Activated CD4-positive, alpha-beta memory T cell treated with anti-CD3 and anti-CD28 coated beads, Interleukin-2, amount 10 ng/mL, durations not matched to agents 7 days and 5 days (primary cell): ENCODE measurements at regions not wholly inside any gene's neighbourhood (a gene's known extent, or its start where the extent isn't known, plus 50 kb on each side); places are given as distances from the start of the nearest gene placed in this dataset.
"Not testable (repeated sequence)": the region's sequence is repeated elsewhere in the genome, so short reads cannot be mapped to it uniquely, and the experiment has no call there.

Experiments used
- CTCF ChIA-PET: fragments of 350-600 bp; sonication (Branson Sonifier 250); formaldehyde crosslinking; loops from one replicate; lab custom pipeline; 2021; ENCODE audit warnings: antibody characterized with exemption, inconsistent platforms; lab: Charles Lee
- POLR2A ChIA-PET: fragments of 350-600 bp; sonication (Branson Sonifier 250); formaldehyde crosslinking; loops from one replicate; lab custom pipeline; 2021; ENCODE audit warnings: antibody characterized with exemption; lab: Charles Lee
- DNase-seq: peaks from one replicate; pipeline ENCODE4 v3.0.0-alpha.2; 2020
- H3K27ac Mint-ChIP-seq: one replicate; pipeline ENCODE4 v1.8.0; 2021; ENCODE audit warnings: mild to moderate bottlenecking, mixed read lengths
- H3K27me3 Mint-ChIP-seq: one replicate; pipeline ENCODE4 v1.8.0; 2021; ENCODE audit warnings: mixed read lengths
- H3K36me3 Mint-ChIP-seq: one replicate; pipeline ENCODE4 v1.8.0; 2021; ENCODE audit warnings: low read depth, mixed read lengths
- H3K4me1 Mint-ChIP-seq: one replicate; pipeline ENCODE4 v1.8.0; 2021; ENCODE audit warnings: mixed read lengths
- H3K4me3 Mint-ChIP-seq: one replicate; pipeline ENCODE4 v1.8.0; 2021; ENCODE audit warnings: mild to moderate bottlenecking, mixed read lengths
- H3K9me3 Mint-ChIP-seq: one replicate; pipeline ENCODE4 v1.8.0; 2021; ENCODE audit warnings: mixed read lengths

DNA sequence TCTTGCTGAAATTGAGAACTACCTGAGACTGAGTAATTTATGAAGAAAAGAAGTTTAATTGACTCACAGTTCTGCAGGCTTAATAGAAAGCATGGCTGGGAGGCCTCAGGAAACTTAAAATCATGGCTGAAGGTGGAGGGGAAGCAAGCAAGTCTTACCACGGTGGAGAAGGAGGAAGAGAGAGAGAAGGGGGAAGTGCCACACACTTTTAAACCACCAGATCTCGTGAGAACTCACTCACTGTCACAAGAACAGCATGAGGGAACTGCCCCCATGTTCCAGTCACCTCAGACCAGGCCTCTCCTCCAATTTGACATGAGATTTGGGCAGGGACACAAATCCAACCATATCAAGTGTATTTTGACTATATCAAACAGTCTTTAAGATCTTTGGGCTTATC lies 668.3 kb downstream of the SLCO4C1 start:
- H3K4me3 Mint-ChIP-seq, POLR2A ChIA-PET: not testable (repeated sequence)

DNA sequence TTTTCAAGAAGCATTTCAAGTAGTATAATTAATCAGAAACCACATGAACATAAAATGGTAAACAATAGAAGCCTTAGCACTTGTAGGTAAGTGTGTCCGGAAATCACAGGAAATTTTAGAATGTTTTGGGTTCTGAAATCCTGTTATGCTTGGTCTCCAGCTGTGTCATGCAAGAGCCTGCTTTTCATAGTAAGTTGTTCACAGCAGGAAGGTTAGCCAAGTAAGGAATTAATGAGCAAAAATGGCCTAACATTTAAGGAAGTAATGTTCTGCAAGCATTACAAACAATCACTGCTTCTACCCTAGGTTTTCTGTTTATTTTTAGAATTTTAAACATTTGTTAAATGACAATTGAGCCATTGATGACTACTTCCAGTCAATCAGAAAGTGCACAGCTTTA lies 669.5 kb downstream of the SLCO4C1 start:
- CTCF ChIA-PET, result no interaction called here

More for the DNA sequence above, 668.3 kb downstream of the SLCO4C1 start:
- CTCF ChIA-PET, H3K27me3 Mint-ChIP-seq, H3K4me1 Mint-ChIP-seq, H3K9me3 Mint-ChIP-seq, H3K27ac Mint-ChIP-seq, H3K36me3 Mint-ChIP-seq, DNase-seq: not testable (repeated sequence)

DNA sequence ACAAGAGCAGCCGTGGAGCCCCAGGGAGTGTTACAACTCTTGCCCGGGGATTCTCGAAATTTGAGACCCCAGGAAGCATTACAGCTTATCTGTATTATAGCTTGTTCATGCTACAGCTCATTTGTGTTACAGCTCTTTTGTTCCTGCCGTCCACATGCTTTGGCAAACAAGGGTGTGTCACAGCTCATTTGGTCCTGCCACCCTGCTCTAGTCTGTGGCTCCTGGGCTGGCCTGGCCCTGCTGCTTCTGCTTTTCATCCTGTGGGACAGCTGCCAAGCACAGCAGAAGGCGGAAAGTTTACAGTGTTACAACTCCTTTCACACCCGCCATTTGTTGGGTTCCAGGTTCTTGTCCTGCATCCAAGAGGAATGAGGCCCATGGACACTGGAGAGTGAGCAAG lies 685.0 kb downstream of the SLCO4C1 start:
- H3K9me3 Mint-ChIP-seq, result no peaks in the 10 kb centered on the region
- H3K27ac Mint-ChIP-seq, result no peak overlapping the region
- no peaks in the 10 kb centered on the region for H3K4me1 Mint-ChIP-seq
- H3K36me3 Mint-ChIP-seq, result no peaks in the 10 kb centered on the region
- no peak overlapping the region for H3K4me3 Mint-ChIP-seq
- CTCF ChIA-PET, result no interaction called here
- H3K27me3 Mint-ChIP-seq, result no peaks in the 10 kb centered on the region
- no peak for DNase-seq
- POLR2A ChIA-PET, result no interaction called here

More for the DNA sequence above, 669.5 kb downstream of the SLCO4C1 start:
- no peak overlapping the region for H3K4me3 Mint-ChIP-seq
- POLR2A ChIA-PET, result no interaction called here
- H3K9me3 Mint-ChIP-seq, result no peaks in the 10 kb centered on the region
- no peak for DNase-seq
- no peaks in the 10 kb centered on the region for H3K4me1 Mint-ChIP-seq
- H3K36me3 Mint-ChIP-seq, result no peaks in the 10 kb centered on the region
- no peak overlapping the region for H3K27ac Mint-ChIP-seq
- no peaks in the 10 kb centered on the region for H3K27me3 Mint-ChIP-seq

- H3K36me3 Mint-ChIP-seq, result no peaks in the 10 kb centered on the region
Measured at GRCh38 chr5:101608322-101608721, 687.8 kb downstream of the SLCO4C1 start.

GRCh38 chr5:101605700-101606099 lies 690.4 kb downstream of the SLCO4C1 start:
- Mint-ChIP-seq H3K4me3 (no peak overlapping the region), H3K27me3 (no peaks in the 10 kb centered on the region), H3K4me1 (no peaks in the 10 kb centered on the region), H3K27ac (no peak overlapping the region), H3K9me3 (no peaks in the 10 kb centered on the region), H3K36me3 (no peaks in the 10 kb centered on the region)
- CTCF ChIA-PET, result no interaction called here
- DNase-seq, result no peak
- POLR2A ChIA-PET, result no interaction called here

More at GRCh38 chr5:101608322-101608721, 687.8 kb downstream of the SLCO4C1 start:
- H3K27ac Mint-ChIP-seq, result no peak overlapping the region
- CTCF ChIA-PET, result no interaction called here
- no peak overlapping the region for H3K4me3 Mint-ChIP-seq
- POLR2A ChIA-PET, result no interaction called here
- no peaks in the 10 kb centered on the region for H3K9me3 Mint-ChIP-seq
- H3K27me3 Mint-ChIP-seq, result no peaks in the 10 kb centered on the region
- H3K4me1 Mint-ChIP-seq, result no peaks in the 10 kb centered on the region
- no peak for DNase-seq

DNA sequence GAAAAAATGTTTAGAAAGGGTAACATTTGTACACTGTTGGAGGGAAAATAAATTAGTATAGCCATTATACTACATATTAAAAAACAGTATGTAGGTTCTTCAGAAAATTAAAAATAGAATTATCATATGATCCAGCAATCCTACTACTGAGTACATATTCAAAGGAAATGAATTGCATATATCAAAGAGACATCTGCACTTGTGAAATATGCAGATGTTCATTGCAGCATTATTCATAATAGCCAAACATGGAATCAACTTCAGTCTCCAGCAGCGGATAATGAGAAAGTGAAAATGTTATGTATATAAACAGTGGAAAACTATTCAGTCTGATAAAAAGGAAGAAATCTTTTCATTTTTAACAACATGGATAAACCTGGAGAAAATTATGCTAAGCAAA lies 695.5 kb downstream of the SLCO4C1 start:
- CTCF ChIA-PET, result no interaction called here

DNA sequence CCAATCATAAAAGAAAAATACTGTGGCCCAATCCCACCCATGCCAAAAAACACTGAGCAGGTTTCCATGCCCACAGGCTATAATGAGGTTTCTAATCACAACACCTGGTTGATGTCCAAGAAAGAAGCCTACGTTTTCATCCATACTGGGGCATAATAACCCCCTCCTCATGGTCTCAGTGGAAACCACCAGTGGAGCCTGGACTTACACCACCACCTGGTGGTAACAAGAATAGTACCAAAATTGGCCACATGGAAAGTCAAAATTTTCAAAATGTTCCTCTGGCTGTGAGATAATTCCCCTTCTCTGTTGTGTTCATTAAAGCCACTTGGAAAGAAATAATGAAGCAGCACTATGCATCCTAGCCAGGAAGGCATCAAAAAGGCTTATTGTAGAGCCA lies 687.3 kb upstream of the ST8SIA4 start:
- ChIA-PET CTCF (no interaction called here), POLR2A (no interaction called here)
- no peak overlapping the region for H3K27ac Mint-ChIP-seq

More for the DNA sequence above, 695.5 kb downstream of the SLCO4C1 start:
- DNase-seq, result no peak
- H3K27ac Mint-ChIP-seq, result no peak overlapping the region
- no peaks in the 10 kb centered on the region for H3K27me3 Mint-ChIP-seq
- no peak overlapping the region for H3K4me3 Mint-ChIP-seq
- POLR2A ChIA-PET, result no interaction called here
- H3K4me1 Mint-ChIP-seq, result no peaks in the 10 kb centered on the region
- no peaks in the 10 kb centered on the region for H3K36me3 Mint-ChIP-seq
- no peaks in the 10 kb centered on the region for H3K9me3 Mint-ChIP-seq

DNA sequence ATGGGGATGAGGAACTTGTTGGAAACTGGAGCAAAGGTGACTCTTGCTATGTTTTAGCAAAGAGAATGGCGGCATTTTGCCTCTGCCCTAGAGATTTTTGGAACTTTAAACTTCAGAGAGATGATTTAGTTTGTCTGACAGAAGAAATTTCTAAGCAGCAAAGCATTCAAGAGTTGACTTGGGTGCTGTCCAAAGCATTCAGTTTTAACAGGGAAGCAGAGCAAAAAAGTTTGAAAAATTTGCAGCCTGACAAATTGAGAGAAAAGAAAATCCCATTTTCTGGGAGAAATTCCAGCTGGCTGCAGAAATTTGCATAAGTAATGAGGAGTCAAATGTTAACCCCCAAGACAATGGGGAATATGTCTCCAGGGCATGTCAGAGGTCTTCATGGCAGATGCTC lies 682.3 kb upstream of the ST8SIA4 start:
- H3K9me3 Mint-ChIP-seq, result peaks cover 6% of the 10 kb centered on the region
- no peak overlapping the region for H3K4me3 Mint-ChIP-seq

More for the DNA sequence above, 687.3 kb upstream of the ST8SIA4 start:
- Mint-ChIP-seq H3K9me3 (no peaks in the 10 kb centered on the region), H3K36me3 (no peaks in the 10 kb centered on the region), H3K4me1 (no peaks in the 10 kb centered on the region), H3K27me3 (no peaks in the 10 kb centered on the region), H3K4me3 (no peak overlapping the region)
- no peak for DNase-seq

GRCh38 chr5:101580591-101580990 lies 677.5 kb upstream of the ST8SIA4 start:
- Mint-ChIP-seq H3K9me3 (peaks cover 6% of the 10 kb centered on the region), H3K4me1 (no peaks in the 10 kb centered on the region), H3K27ac (no peak overlapping the region), H3K36me3 (no peaks in the 10 kb centered on the region), H3K27me3 (no peaks in the 10 kb centered on the region), H3K4me3 (no peak overlapping the region)
- ChIA-PET POLR2A (no interaction called here), CTCF (no interaction called here)
- DNase-seq, result no peak

More for the DNA sequence above, 682.3 kb upstream of the ST8SIA4 start:
- CTCF ChIA-PET, result no interaction called here
- no peaks in the 10 kb centered on the region for H3K4me1 Mint-ChIP-seq
- POLR2A ChIA-PET, result no interaction called here
- no peak for DNase-seq
- H3K27me3 Mint-ChIP-seq, result no peaks in the 10 kb centered on the region
- H3K27ac Mint-ChIP-seq, result no peak overlapping the region
- H3K36me3 Mint-ChIP-seq, result no peaks in the 10 kb centered on the region

DNA sequence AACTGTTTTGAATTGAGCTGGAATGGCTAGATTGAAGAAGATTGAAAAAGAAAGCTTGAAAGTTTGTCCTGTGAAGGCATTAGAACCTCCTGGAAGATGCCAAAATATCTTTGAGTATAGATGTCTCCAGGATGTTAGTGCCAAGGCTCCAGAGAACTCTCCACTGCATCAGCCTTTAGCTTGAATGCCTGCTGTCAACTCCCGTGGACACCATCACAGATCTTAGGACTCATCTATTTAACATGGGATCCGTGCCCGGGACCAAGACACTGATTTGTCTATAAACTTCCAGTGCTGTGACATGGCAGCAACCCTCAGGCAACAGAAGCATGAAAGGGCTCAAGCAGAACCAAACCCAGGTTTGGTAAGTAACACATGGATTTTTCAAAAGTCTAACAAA lies 670.9 kb upstream of the ST8SIA4 start:
- ChIA-PET CTCF (no interaction called here), POLR2A (no interaction called here)
- Mint-ChIP-seq H3K36me3 (no peaks in the 10 kb centered on the region), H3K27ac (no peak overlapping the region), H3K9me3 (no peaks in the 10 kb centered on the region), H3K4me1 (no peaks in the 10 kb centered on the region), H3K27me3 (no peaks in the 10 kb centered on the region), H3K4me3 (no peak overlapping the region)
- no peak for DNase-seq

GRCh38 chr5:101561018-101561417 lies 657.9 kb upstream of the ST8SIA4 start:
- no peak for DNase-seq
- no peak overlapping the region for H3K4me3 Mint-ChIP-seq
- CTCF ChIA-PET, result no interaction called here
- H3K27ac Mint-ChIP-seq, result no peak overlapping the region
- H3K27me3 Mint-ChIP-seq, result no peaks in the 10 kb centered on the region
- H3K36me3 Mint-ChIP-seq, result no peaks in the 10 kb centered on the region
- no peaks in the 10 kb centered on the region for H3K4me1 Mint-ChIP-seq
- H3K9me3 Mint-ChIP-seq, result no peaks in the 10 kb centered on the region
- POLR2A ChIA-PET, result no interaction called here

DNA sequence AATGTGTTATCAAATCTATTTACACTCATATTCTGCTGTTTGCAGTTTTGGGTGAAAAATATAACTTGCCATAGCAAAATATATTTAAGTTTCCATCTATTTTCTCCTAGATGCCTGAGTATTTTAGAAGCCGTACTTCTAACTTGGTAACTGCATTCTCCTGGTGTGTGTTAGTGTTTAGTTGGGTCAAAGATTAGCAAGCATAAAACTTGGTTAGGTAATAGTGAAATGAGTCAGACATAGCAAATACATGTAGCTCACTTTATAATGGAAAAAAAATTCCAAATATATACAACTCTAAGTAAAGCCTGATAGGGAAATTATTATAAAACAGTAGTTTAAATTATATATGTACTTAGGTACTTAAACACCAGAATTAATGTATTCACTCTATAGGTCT lies 640.7 kb upstream of the ST8SIA4 start:
- ChIA-PET CTCF (no interaction called here), POLR2A (no interaction called here)
- Mint-ChIP-seq H3K9me3 (no peaks in the 10 kb centered on the region), H3K27ac (no peak overlapping the region), H3K4me3 (no peak overlapping the region), H3K27me3 (no peaks in the 10 kb centered on the region), H3K4me1 (no peaks in the 10 kb centered on the region), H3K36me3 (no peaks in the 10 kb centered on the region)
- DNase-seq, result no peak

DNA sequence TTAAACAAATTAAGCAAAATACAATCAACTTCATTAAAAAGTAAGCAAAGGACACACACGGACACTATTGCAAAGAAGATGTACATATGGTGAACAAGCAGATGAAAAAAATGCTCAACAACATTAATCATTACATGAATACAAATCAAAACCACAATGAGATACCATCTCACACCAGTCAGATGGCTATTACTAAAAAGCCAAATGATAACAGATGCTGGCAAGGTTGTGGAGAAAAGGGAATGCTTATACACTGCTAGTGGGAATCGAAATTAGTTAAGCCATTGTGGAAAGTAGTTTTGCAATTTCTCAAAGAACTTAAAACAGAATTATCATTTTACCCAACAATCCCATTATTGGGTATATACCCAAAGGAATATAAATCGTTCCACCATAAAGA lies 636.2 kb upstream of the ST8SIA4 start:
- CTCF ChIA-PET, result no interaction called here
- H3K36me3 Mint-ChIP-seq, result no peaks in the 10 kb centered on the region

DNA sequence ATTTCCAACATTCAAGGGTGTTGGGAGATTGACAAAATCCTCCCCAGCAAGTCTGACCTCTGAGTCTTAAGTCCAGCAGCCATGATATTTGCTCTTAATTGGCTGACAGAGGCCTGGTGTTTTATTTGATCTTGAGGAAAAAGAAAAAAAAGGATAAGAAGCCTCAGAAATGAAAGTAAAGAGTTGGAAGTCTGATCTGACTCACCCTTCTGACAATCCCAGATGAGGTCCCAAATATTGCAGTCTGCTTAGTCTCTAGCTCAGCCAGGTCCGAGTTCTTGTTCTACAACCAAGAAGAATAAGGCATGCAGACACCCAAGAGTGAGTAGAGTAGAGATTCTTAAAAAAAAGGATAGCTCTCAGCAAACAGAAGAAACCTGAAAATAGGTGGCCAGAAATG lies 632.5 kb upstream of the ST8SIA4 start:
- POLR2A ChIA-PET, result no interaction called here

More for the DNA sequence above, 636.2 kb upstream of the ST8SIA4 start:
- POLR2A ChIA-PET, result no interaction called here
- no peak overlapping the region for H3K27ac Mint-ChIP-seq
- H3K4me3 Mint-ChIP-seq, result no peak overlapping the region
- H3K9me3 Mint-ChIP-seq, result no peaks in the 10 kb centered on the region
- DNase-seq, result no peak
- H3K27me3 Mint-ChIP-seq, result no peaks in the 10 kb centered on the region
- H3K4me1 Mint-ChIP-seq, result no peaks in the 10 kb centered on the region

More for the DNA sequence above, 632.5 kb upstream of the ST8SIA4 start:
- Mint-ChIP-seq H3K27me3 (no peaks in the 10 kb centered on the region), H3K27ac (no peak overlapping the region), H3K4me1 (no peaks in the 10 kb centered on the region), H3K36me3 (no peaks in the 10 kb centered on the region), H3K9me3 (no peaks in the 10 kb centered on the region), H3K4me3 (no peak overlapping the region)
- DNase-seq, result no peak
- CTCF ChIA-PET, result no interaction called here
